Chondrocyte (in vitro differentiated cells): ENCODE measurements at regions not wholly inside any gene's neighbourhood (a gene's known extent, or its start where the extent isn't known, plus 50 kb on each side); places are given as distances from the start of the nearest gene placed in this dataset.

ENCODE experiments used
- DNase-seq: peaks from one replicate; pipeline ENCODE4 v3.0.0; 2021; ENCODE audit warnings: mixed read lengths, low spot score
- H3K27ac Mint-ChIP-seq: one replicate; pipeline ENCODE4 v1.8.0; 2021; ENCODE audit warnings: mild to moderate bottlenecking, moderate library complexity, mixed read lengths; ENCODE audit not compliant: unreplicated experiment
- H3K27me3 Mint-ChIP-seq: 2 replicates; pipeline ENCODE4 v1.8.0; 2021; ENCODE audit warnings: low read depth, mixed read lengths
- H3K36me3 Mint-ChIP-seq: 2 replicates; pipeline ENCODE4 v1.8.0; 2021; ENCODE audit warnings: low read depth, mixed read lengths
- H3K4me1 Mint-ChIP-seq: 2 replicates; pipeline ENCODE4 v1.8.0; 2021; ENCODE audit warnings: low read depth, mild to moderate bottlenecking, mixed read lengths
- H3K4me3 Mint-ChIP-seq: one replicate; pipeline ENCODE4 v1.8.0; 2021; ENCODE audit warnings: mild to moderate bottlenecking, moderate library complexity, mixed read lengths; ENCODE audit not compliant: unreplicated experiment
- H3K9me3 Mint-ChIP-seq: 2 replicates; pipeline ENCODE4 v1.8.0; 2021; ENCODE audit warnings: low read depth, mixed read lengths
- CTCF ChIP-seq: fragments of 200-600 bp; sonication (generic); IDR thresholded peaks from 2 replicates; pipeline ENCODE4 v1.5.0; 2021; ENCODE audit warnings: antibody characterized with exemption, mild to moderate bottlenecking, moderate library complexity

DNA sequence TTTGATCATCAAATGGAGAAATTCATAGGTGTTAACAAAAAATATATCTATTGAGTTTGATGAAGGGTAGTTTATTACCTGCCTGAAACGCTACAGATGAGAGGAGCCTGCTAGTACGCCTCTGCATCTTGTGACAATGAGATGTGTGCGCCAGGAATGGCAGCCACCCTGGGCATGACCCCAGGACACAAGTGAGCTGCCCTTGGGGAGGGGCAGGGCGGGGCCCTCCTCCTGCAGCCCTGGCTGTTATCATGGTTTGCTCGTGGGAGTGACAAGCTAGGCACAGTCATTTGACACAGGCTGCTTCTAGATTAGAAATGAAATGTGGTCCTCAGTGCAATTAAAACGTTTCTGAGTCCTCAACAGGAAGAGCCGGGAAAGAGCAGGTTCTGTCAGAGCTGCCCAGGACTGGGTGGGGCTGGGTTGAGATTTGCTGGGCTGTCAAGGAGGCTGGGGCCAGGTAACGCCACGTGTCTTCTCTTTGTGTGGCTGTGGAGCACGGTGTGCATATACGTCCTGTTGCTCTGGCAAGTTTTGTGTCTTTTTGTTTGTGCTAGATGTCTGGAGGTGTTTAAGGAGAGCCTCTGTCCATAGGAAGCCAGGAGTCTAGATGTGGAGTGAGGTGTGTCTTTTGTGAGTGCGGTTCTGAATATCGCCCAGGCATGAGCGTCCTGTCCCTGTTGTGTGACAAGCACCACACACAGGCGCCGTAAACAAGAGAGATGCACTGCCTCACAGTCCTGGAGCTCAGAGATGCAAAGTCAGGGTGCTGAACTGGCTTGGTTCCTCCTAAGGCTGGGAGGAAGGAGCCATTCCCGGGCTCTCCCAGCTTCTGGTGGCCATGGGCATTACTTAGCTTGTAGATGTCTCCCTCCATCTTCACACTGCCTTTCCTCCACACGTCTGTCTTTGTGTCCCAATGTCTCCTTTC, 129.0 kb upstream of the IRX4 start:
- no peaks in the 10 kb centered on the region for H3K36me3 Mint-ChIP-seq
- H3K4me1 Mint-ChIP-seq = no peaks in the 10 kb centered on the region
- TF ChIP-seq CTCF = no peak
- no peaks in the 10 kb centered on the region for H3K9me3 Mint-ChIP-seq
- no peak overlapping the region for H3K4me3 Mint-ChIP-seq
- no peak overlapping the region for H3K27ac Mint-ChIP-seq
- no peak for DNase-seq
- peaks cover 9% of the 10 kb centered on the region for H3K27me3 Mint-ChIP-seq

GRCh38 chr5:2010940-2011339, 128.2 kb upstream of the IRX4 start:
- no peak for DNase-seq
- no peak for TF ChIP-seq CTCF
- Mint-ChIP-seq H3K9me3 (no peaks in the 10 kb centered on the region), H3K36me3 (no peaks in the 10 kb centered on the region), H3K4me1 (no peaks in the 10 kb centered on the region), H3K27ac (no peak overlapping the region), H3K4me3 (no peak overlapping the region), H3K27me3 (peaks cover 9% of the 10 kb centered on the region)

- no peak for TF ChIP-seq CTCF
- no peak for DNase-seq
- Mint-ChIP-seq H3K4me3 (no peak overlapping the region), H3K9me3 (no peaks in the 10 kb centered on the region), H3K27me3 (peaks cover 11% of the 10 kb centered on the region), H3K4me1 (no peaks in the 10 kb centered on the region), H3K36me3 (no peaks in the 10 kb centered on the region), H3K27ac (no peak overlapping the region)
These were observed 127.5 kb upstream of the IRX4 start for GRCh38 chr5:2009986-2010914.

- H3K27me3 Mint-ChIP-seq = peaks cover 11% of the 10 kb centered on the region
- no peak for DNase-seq
These were observed 126.3 kb upstream of the IRX4 start for GRCh38 chr5:2008851-2009629.

More at GRCh38 chr5:2008851-2009629, 126.3 kb upstream of the IRX4 start:
- Mint-ChIP-seq H3K27ac (no peak overlapping the region), H3K36me3 (no peaks in the 10 kb centered on the region), H3K4me1 (no peaks in the 10 kb centered on the region), H3K9me3 (no peaks in the 10 kb centered on the region), H3K4me3 (no peak overlapping the region)
- TF ChIP-seq CTCF = no peak
